CD8-positive, alpha-beta memory T cell (primary cell): ENCODE measurements at regions not wholly inside any gene's neighbourhood (a gene's known extent, or its start where the extent isn't known, plus 50 kb on each side); places are given as distances from the start of the nearest gene placed in this dataset.

Experiments used
- CTCF ChIA-PET: fragments of 350-600 bp; sonication (Branson Sonifier 250); formaldehyde crosslinking; loops from one replicate; lab custom pipeline; 2021; ENCODE audit warnings: antibody characterized with exemption; lab: Charles Lee
- POLR2A ChIA-PET: fragments of 350-600 bp; sonication (Branson Sonifier 250); formaldehyde crosslinking; loops from one replicate; lab custom pipeline; 2021; ENCODE audit warnings: antibody characterized with exemption; lab: Charles Lee
- DNase-seq, 5 donors: peaks; one replicate each; pipeline versions ENCODE4 v3.0.0 to v3.0.0-alpha.2; 2020 to 2022; ENCODE audit warnings: mixed read lengths in 1 of 5
- H3K27ac ChIP-seq: one replicate; pipeline ENCODE4 v1.7.0; 2013; ENCODE audit warnings: low read depth, mild to moderate bottlenecking, low read length, moderate library complexity
- H3K27me3 ChIP-seq: 2 replicates; pipeline ENCODE4 v1.7.0; 2013; ENCODE audit warnings: low read length, mild to moderate bottlenecking; ENCODE audit not compliant: insufficient read depth, poor library complexity, severe bottlenecking
- H3K36me3 ChIP-seq: 2 replicates; pipeline ENCODE4 v1.7.0; 2013; ENCODE audit warnings: mild to moderate bottlenecking, low read length, moderate library complexity; ENCODE audit not compliant: insufficient read depth
- H3K4me1 ChIP-seq: 2 replicates; pipeline ENCODE4 v1.7.0; 2013; ENCODE audit warnings: mild to moderate bottlenecking, low read length, moderate library complexity; ENCODE audit not compliant: insufficient read depth
- H3K4me3 ChIP-seq: 2 replicates; pipeline ENCODE4 v1.7.0; 2013; ENCODE audit warnings: mild to moderate bottlenecking, low read length
- H3K9me3 ChIP-seq: 2 replicates; pipeline ENCODE4 v1.7.0; 2013; ENCODE audit warnings: mild to moderate bottlenecking, low read length
- H3K27ac Mint-ChIP-seq, 8 donors: one replicate each; pipeline ENCODE4 v1.8.0; 2020 to 2021; ENCODE audit warnings: mixed read lengths in 8 of 8, mild to moderate bottlenecking in 6 of 8, inconsistent platforms in 3 of 8, moderate library complexity in 3 of 8
- H3K27me3 Mint-ChIP-seq, 2 donors: one replicate each; pipeline ENCODE4 v1.8.0; 2020 to 2021; ENCODE audit warnings: mixed read lengths in 2 of 2, mild to moderate bottlenecking in 1 of 2, moderate library complexity in 1 of 2
- H3K36me3 Mint-ChIP-seq, 3 donors: one replicate each; pipeline ENCODE4 v1.8.0; 2020 to 2021; ENCODE audit warnings: mixed read lengths in 3 of 3, inconsistent platforms in 1 of 3, mild to moderate bottlenecking in 1 of 3
- H3K4me1 Mint-ChIP-seq, 3 donors: one replicate each; pipeline ENCODE4 v1.8.0; 2020 to 2021; ENCODE audit warnings: mixed read lengths in 3 of 3, inconsistent platforms in 1 of 3, mild to moderate bottlenecking in 1 of 3
- H3K4me3 Mint-ChIP-seq, 7 donors: one replicate each; pipeline ENCODE4 v1.8.0; 2020 to 2021; ENCODE audit warnings: mixed read lengths in 7 of 7, mild to moderate bottlenecking in 6 of 7, moderate library complexity in 4 of 7, inconsistent platforms in 2 of 7
- H3K9me3 Mint-ChIP-seq, 5 donors: one replicate each; pipeline ENCODE4 v1.8.0; 2020 to 2022; ENCODE audit warnings: mixed read lengths in 5 of 5, mild to moderate bottlenecking in 3 of 5, moderate library complexity in 2 of 5, inconsistent platforms in 1 of 5

GRCh38 chr9:108235609-108236008, 620.2 kb downstream of the ACTL7B start:
- no peaks in the 10 kb centered on the region for H3K4me1 Mint-ChIP-seq
- no peak overlapping the region for H3K27ac Mint-ChIP-seq

GRCh38 chr9:108234811-108235210, 621.0 kb downstream of the ACTL7B start:
- ChIA-PET CTCF (no interaction called here), POLR2A (no interaction called here)
- H3K4me3 Mint-ChIP-seq, result no peak overlapping the region
- Histone ChIP-seq H3K4me3 (no peak overlapping the region), H3K27ac (no peak overlapping the region), H3K9me3 (no peaks in the 10 kb centered on the region), H3K27me3 (no peaks in the 10 kb centered on the region), H3K4me1 (no peaks in the 10 kb centered on the region), H3K36me3 (no peaks in the 10 kb centered on the region)
- no peak overlapping the region for H3K27ac Mint-ChIP-seq
- H3K9me3 Mint-ChIP-seq, result peaks cover 2 to 18% (median 4%) of the 10 kb centered on the region in 5 donors
- no peaks in the 10 kb centered on the region for H3K4me1 Mint-ChIP-seq
- H3K27me3 Mint-ChIP-seq, result no peaks in the 10 kb centered on the region
- no peaks in the 10 kb centered on the region for H3K36me3 Mint-ChIP-seq
- no peak for DNase-seq

More at GRCh38 chr9:108235609-108236008, 620.2 kb downstream of the ACTL7B start:
- no peak overlapping the region for H3K4me3 ChIP-seq
- H3K4me1 ChIP-seq, result no peaks in the 10 kb centered on the region
- no peaks in the 10 kb centered on the region for H3K36me3 ChIP-seq
- no peaks in the 10 kb centered on the region for H3K36me3 Mint-ChIP-seq
- H3K27ac ChIP-seq, result no peak overlapping the region
- ChIA-PET POLR2A (no interaction called here), CTCF (no interaction called here)
- H3K27me3 ChIP-seq, result no peaks in the 10 kb centered on the region
- no peak for DNase-seq
- H3K9me3 Mint-ChIP-seq, result peaks cover 0 to 18% (median 4%) of the 10 kb centered on the region in 5 donors
- no peaks in the 10 kb centered on the region for H3K9me3 ChIP-seq
- no peak overlapping the region for H3K4me3 Mint-ChIP-seq
- H3K27me3 Mint-ChIP-seq, result no peaks in the 10 kb centered on the region

DNA sequence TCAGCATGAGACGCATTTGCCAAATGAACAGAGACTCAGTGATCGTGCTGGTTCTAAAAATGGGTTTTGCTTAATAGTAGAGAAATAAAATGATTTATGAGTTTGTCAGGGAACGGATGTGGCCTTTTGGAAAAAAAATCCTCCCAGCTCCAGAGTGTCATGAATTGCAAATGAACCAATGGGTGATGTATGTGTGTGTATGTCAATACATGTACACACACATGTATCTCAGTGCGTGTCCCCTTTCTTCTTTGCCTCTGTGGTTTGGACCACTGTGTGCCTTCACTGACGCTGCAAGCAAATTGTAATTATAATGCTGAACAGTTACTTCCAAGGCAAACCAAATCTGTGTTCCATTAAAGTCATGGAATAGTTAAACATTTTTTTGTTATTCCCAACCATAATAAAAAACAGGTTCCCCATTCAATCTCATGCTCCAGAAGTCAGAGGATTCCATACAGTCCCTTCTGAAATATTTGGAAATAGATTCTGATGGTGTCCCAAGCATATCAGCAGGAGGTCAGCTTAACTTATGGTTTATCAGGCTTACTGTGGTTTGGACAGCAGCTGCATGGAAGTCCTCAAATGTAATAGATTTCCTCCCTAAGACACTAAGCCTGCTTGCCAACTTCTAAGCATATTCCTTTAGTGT, 630.5 kb downstream of the ACTL7B start:
- no peaks in the 10 kb centered on the region for H3K27me3 ChIP-seq
- H3K36me3 Mint-ChIP-seq, result no peaks in the 10 kb centered on the region
- H3K9me3 Mint-ChIP-seq, result peaks cover 5 to 10% (median 7%) of the 10 kb centered on the region in 5 donors
- no peaks in the 10 kb centered on the region for H3K4me1 ChIP-seq
- H3K4me3 Mint-ChIP-seq, result no peak overlapping the region
- no peaks in the 10 kb centered on the region for H3K4me1 Mint-ChIP-seq
- H3K27ac Mint-ChIP-seq, result no peak overlapping the region
- peaks cover 0 to 4% of the 10 kb centered on the region in 2 donors for H3K27me3 Mint-ChIP-seq
- no peaks in the 10 kb centered on the region for H3K36me3 ChIP-seq
- ChIA-PET POLR2A (no interaction called here), CTCF (interaction anchor here (0.7 kb wide), 1 partner anchor 15 kb away, joined by 3 read pairs; no protein-coding TSS in a partner anchor)
- no peak for DNase-seq
- no peaks in the 10 kb centered on the region for H3K9me3 ChIP-seq
- no peak overlapping the region for H3K4me3 ChIP-seq
- H3K27ac ChIP-seq, result no peak overlapping the region

GRCh38 chr9:108224716-108225115, 631.1 kb downstream of the ACTL7B start:
- Histone ChIP-seq H3K36me3 (no peaks in the 10 kb centered on the region), H3K4me3 (no peak overlapping the region), H3K9me3 (no peaks in the 10 kb centered on the region), H3K27me3 (no peaks in the 10 kb centered on the region), H3K27ac (no peak overlapping the region), H3K4me1 (no peaks in the 10 kb centered on the region)
- ChIA-PET CTCF (no interaction called here), POLR2A (no interaction called here)
- Mint-ChIP-seq H3K36me3 (no peaks in the 10 kb centered on the region), H3K27ac (no peak overlapping the region), H3K27me3 (peaks cover 0 to 4% of the 10 kb centered on the region in 2 donors), H3K9me3 (peaks cover 4 to 13% (median 9%) of the 10 kb centered on the region in 5 donors), H3K4me3 (no peak overlapping the region), H3K4me1 (no peaks in the 10 kb centered on the region)
- no peak for DNase-seq

DNA sequence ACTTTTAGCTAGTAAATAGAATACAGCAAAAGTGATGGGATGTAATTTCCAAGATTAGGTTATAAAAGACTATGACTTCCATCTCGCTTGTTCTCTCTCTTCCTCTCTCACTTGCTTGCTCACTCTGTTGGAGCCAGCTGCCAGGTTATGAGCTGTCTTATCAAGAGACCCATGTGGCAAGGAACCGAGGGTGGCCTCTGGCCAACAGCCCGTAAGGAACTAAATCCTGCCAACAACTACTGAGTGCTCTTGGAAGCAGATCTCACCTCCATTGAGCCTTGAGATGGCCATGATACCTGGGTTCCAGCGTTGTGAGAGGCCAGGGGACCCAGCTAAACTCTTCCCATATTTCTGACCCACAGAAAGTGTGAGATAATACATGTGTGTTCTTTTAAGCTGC, 636.1 kb downstream of the ACTL7B start:
- H3K4me3 ChIP-seq, result no peak overlapping the region
- H3K36me3 ChIP-seq, result no peaks in the 10 kb centered on the region
- Mint-ChIP-seq H3K27me3 (peaks cover 0 to 4% of the 10 kb centered on the region in 2 donors), H3K4me3 (no peak overlapping the region), H3K4me1 (no peaks in the 10 kb centered on the region), H3K36me3 (no peaks in the 10 kb centered on the region), H3K9me3 (peaks cover 0 to 14% (median 6%) of the 10 kb centered on the region in 5 donors), H3K27ac (no peak overlapping the region)
- H3K4me1 ChIP-seq, result no peaks in the 10 kb centered on the region
- no peaks in the 10 kb centered on the region for H3K9me3 ChIP-seq
- ChIA-PET CTCF (no interaction called here), POLR2A (no interaction called here)
- no peak for DNase-seq
- no peak overlapping the region for H3K27ac ChIP-seq
- H3K27me3 ChIP-seq, result no peaks in the 10 kb centered on the region

- DNase-seq, result no peak
- no peaks in the 10 kb centered on the region for H3K4me1 Mint-ChIP-seq
- H3K9me3 Mint-ChIP-seq, result peaks cover 1 to 12% (median 6%) of the 10 kb centered on the region in 5 donors
- no peaks in the 10 kb centered on the region for H3K27me3 Mint-ChIP-seq
- H3K4me1 ChIP-seq, result no peaks in the 10 kb centered on the region
- H3K4me3 Mint-ChIP-seq, result no peak overlapping the region
- H3K27me3 ChIP-seq, result no peaks in the 10 kb centered on the region
- no peaks in the 10 kb centered on the region for H3K9me3 ChIP-seq
- H3K36me3 ChIP-seq, result no peaks in the 10 kb centered on the region
- ChIA-PET POLR2A (no interaction called here), CTCF (no interaction called here)
- H3K4me3 ChIP-seq, result no peak overlapping the region
- H3K27ac ChIP-seq, result no peak overlapping the region
- no peak overlapping the region for H3K27ac Mint-ChIP-seq
- no peaks in the 10 kb centered on the region for H3K36me3 Mint-ChIP-seq
Measured at GRCh38 chr9:108217431-108218349, 638.1 kb downstream of the ACTL7B start.

GRCh38 chr9:108213511-108213910, 642.3 kb downstream of the ACTL7B start:
- Mint-ChIP-seq H3K36me3 (no peaks in the 10 kb centered on the region), H3K9me3 (peaks cover 1 to 15% (median 7%) of the 10 kb centered on the region in 5 donors), H3K27ac (no peak overlapping the region), H3K4me1 (no peaks in the 10 kb centered on the region), H3K27me3 (no peaks in the 10 kb centered on the region), H3K4me3 (no peak overlapping the region)
- no peaks in the 10 kb centered on the region for H3K27me3 ChIP-seq
- CTCF ChIA-PET, result no interaction called here
- H3K36me3 ChIP-seq, result no peaks in the 10 kb centered on the region
- H3K4me3 ChIP-seq, result no peak overlapping the region
- no peak overlapping the region for H3K27ac ChIP-seq
- POLR2A ChIA-PET, result no interaction called here
- no peaks in the 10 kb centered on the region for H3K9me3 ChIP-seq
- H3K4me1 ChIP-seq, result no peaks in the 10 kb centered on the region
- DNase-seq, result no peak

GRCh38 chr9:108212184-108212583, 643.6 kb downstream of the ACTL7B start:
- Histone ChIP-seq H3K36me3 (no peaks in the 10 kb centered on the region), H3K9me3 (no peaks in the 10 kb centered on the region), H3K4me1 (no peaks in the 10 kb centered on the region), H3K27ac (no peak overlapping the region), H3K4me3 (no peak overlapping the region), H3K27me3 (no peaks in the 10 kb centered on the region)
- Mint-ChIP-seq H3K9me3 (peaks cover 1 to 13% (median 8%) of the 10 kb centered on the region in 5 donors), H3K27me3 (no peaks in the 10 kb centered on the region), H3K36me3 (no peaks in the 10 kb centered on the region), H3K27ac (no peak overlapping the region), H3K4me1 (no peaks in the 10 kb centered on the region), H3K4me3 (no peak overlapping the region)
- no peak for DNase-seq
- CTCF ChIA-PET, result no interaction called here
- POLR2A ChIA-PET, result no interaction called here
